GM12864 (cell line): ENCODE measurements at regions not wholly inside any gene's neighbourhood (a gene's known extent, or its start where the extent isn't known, plus 50 kb on each side); places are given as distances from the start of the nearest gene placed in this dataset.
A peak's percentile ranks its signal among the peaks of the same experiment; 100 is the strongest.
"Not testable (repeated sequence)": the region's sequence is repeated elsewhere in the genome, so short reads cannot be mapped to it uniquely, and the experiment has no call there.

Experiments used
- DNase-seq: peaks from one replicate; pipeline ENCODE4 v3.0.0-alpha.2; 2011; ENCODE audit warnings: low read depth
- H3K4me3 ChIP-seq: 2 replicates; pipeline ENCODE4 v1.5.1; 2011; ENCODE audit warnings: mild to moderate bottlenecking, low read depth, low read length, control low read depth
- CTCF ChIP-seq: IDR thresholded peaks from 2 replicates; pipeline ENCODE4 v1.5.1; 2011; ENCODE audit warnings: low read depth, mild to moderate bottlenecking, moderate library complexity, low read length, control low read depth, inconsistent platforms; ENCODE audit errors: missing control alignments

- H3K4me3 ChIP-seq: no peak overlapping the region
- TF ChIP-seq CTCF: no peak
- DNase-seq: no peak
These were observed 191.0 kb downstream of the ESM1 start for GRCh38 chr5:54794135-54794975.

GRCh38 chr5:54793468-54794134 lies 191.8 kb downstream of the ESM1 start:
- TF ChIP-seq CTCF: no peak
- no peak overlapping the region for H3K4me3 ChIP-seq
- DNase-seq: no peak

GRCh38 chr5:54792611-54793404 lies 192.6 kb downstream of the ESM1 start:
- no peak overlapping the region for H3K4me3 ChIP-seq
- TF ChIP-seq CTCF: no peak
- no peak for DNase-seq

GRCh38 chr5:54787910-54788309 lies 197.5 kb downstream of the ESM1 start:
- DNase-seq, H3K4me3 ChIP-seq: not testable (repeated sequence)

GRCh38 chr5:54785729-54786591 lies 199.4 kb downstream of the ESM1 start:
- DNase-seq: peak; percentile 64
- TF ChIP-seq CTCF: peak; percentile 8
- H3K4me3 ChIP-seq: no peak overlapping the region

GRCh38 chr5:54778783-54779182 lies 206.6 kb downstream of the ESM1 start:
- H3K4me3 ChIP-seq: no peak overlapping the region
- no peak for DNase-seq
- no peak for TF ChIP-seq CTCF
